Activated CD8-positive, alpha-beta memory T cell treated with anti-CD3 and anti-CD28 coated beads, Interleukin-2, amount 10 ng/mL, durations not matched to agents 7 days and 5 days (primary cell): ENCODE measurements at regions not wholly inside any gene's neighbourhood (a gene's known extent, or its start where the extent isn't known, plus 50 kb on each side); places are given as distances from the start of the nearest gene placed in this dataset.

ENCODE experiments used
- ATAC-seq: fragments of 150-1000 bp; cut with Tn5 transposase; one replicate; pipeline ENCODE4 v1.10.0; 2021; ENCODE audit warnings: moderate library complexity
- CTCF ChIA-PET: fragments of 350-600 bp; sonication (Branson Sonifier 250); formaldehyde crosslinking; loops from one replicate; lab custom pipeline; 2021; ENCODE audit warnings: antibody characterized with exemption; lab: Charles Lee
- DNase-seq: peaks from one replicate; pipeline ENCODE4 v3.0.0-alpha.2; 2020
- H3K27ac Mint-ChIP-seq: one replicate; pipeline ENCODE4 v1.8.0; 2021; ENCODE audit warnings: mild to moderate bottlenecking, mixed read lengths
- H3K27me3 Mint-ChIP-seq: one replicate; pipeline ENCODE4 v1.8.0; 2021; ENCODE audit warnings: mixed read lengths
- H3K36me3 Mint-ChIP-seq: one replicate; pipeline ENCODE4 v1.8.0; 2021; ENCODE audit warnings: mild to moderate bottlenecking, mixed read lengths
- H3K4me1 Mint-ChIP-seq: one replicate; pipeline ENCODE4 v1.8.0; 2021; ENCODE audit warnings: mixed read lengths
- H3K4me3 Mint-ChIP-seq: one replicate; pipeline ENCODE4 v1.8.0; 2021; ENCODE audit warnings: mild to moderate bottlenecking, moderate library complexity, mixed read lengths
- H3K9me3 Mint-ChIP-seq: one replicate; pipeline ENCODE4 v1.8.0; 2022; ENCODE audit warnings: low read depth, mixed read lengths

- H3K27ac Mint-ChIP-seq: no peak overlapping the region
Observed at GRCh38 chr2:144082327-144082726, 437.6 kb downstream of the ZEB2 start.

DNA sequence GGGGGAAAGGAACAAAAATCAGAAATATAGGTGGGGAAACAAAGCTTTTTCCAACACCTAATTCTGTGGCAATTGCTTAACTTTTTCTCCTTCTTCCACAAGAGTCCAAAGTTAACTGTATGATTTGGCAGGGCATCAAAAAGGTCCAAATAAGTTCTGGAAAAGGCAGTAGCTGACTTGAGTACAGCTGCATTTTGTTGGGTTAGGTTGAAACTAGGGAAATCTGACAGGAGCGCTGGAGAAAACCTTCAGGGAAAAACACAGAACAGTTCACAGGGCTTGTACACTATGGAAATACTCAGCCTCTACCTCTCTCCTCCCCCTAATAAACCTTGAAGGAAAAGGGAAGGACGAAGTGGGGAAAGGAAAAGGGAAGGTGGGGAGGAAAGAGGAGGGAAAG is 438.6 kb downstream of the ZEB2 start:
- CTCF ChIA-PET: no interaction called here

More at GRCh38 chr2:144082327-144082726, 437.6 kb downstream of the ZEB2 start:
- ATAC-seq (no peak), DNase-seq (no peak)
- Mint-ChIP-seq H3K27me3 (no peaks in the 10 kb centered on the region), H3K4me3 (no peak overlapping the region), H3K36me3 (peaks cover 16% of the 10 kb centered on the region), H3K9me3 (no peaks in the 10 kb centered on the region), H3K4me1 (peaks cover 9% of the 10 kb centered on the region)
- CTCF ChIA-PET: interaction anchor here (1.5 kb wide), 1 partner anchor 10 kb away, joined by 3 read pairs; no protein-coding TSS in a partner anchor

GRCh38 chr2:144079803-144080202 is 440.1 kb downstream of the ZEB2 start:
- Mint-ChIP-seq H3K9me3 (no peaks in the 10 kb centered on the region), H3K4me1 (no peaks in the 10 kb centered on the region), H3K4me3 (no peak overlapping the region), H3K27ac (no peak overlapping the region), H3K27me3 (no peaks in the 10 kb centered on the region), H3K36me3 (peaks cover 8% of the 10 kb centered on the region)
- no peak for DNase-seq
- CTCF ChIA-PET: no interaction called here
- ATAC-seq: no peak

More for the DNA sequence above, 438.6 kb downstream of the ZEB2 start:
- Mint-ChIP-seq H3K36me3 (peaks cover 14% of the 10 kb centered on the region), H3K27ac (no peak overlapping the region), H3K4me1 (peaks cover 2% of the 10 kb centered on the region), H3K27me3 (no peaks in the 10 kb centered on the region), H3K9me3 (no peaks in the 10 kb centered on the region), H3K4me3 (no peak overlapping the region)
- no peak for ATAC-seq
- no peak for DNase-seq

GRCh38 chr2:144078802-144079724 is 440.9 kb downstream of the ZEB2 start:
- H3K4me3 Mint-ChIP-seq: no peak overlapping the region
- H3K27ac Mint-ChIP-seq: no peak overlapping the region
- no peaks in the 10 kb centered on the region for H3K4me1 Mint-ChIP-seq
- H3K9me3 Mint-ChIP-seq: no peaks in the 10 kb centered on the region
- CTCF ChIA-PET: no interaction called here
- no peaks in the 10 kb centered on the region for H3K27me3 Mint-ChIP-seq
- DNase-seq (no peak), ATAC-seq (no peak)
- peaks cover 5% of the 10 kb centered on the region for H3K36me3 Mint-ChIP-seq

DNA sequence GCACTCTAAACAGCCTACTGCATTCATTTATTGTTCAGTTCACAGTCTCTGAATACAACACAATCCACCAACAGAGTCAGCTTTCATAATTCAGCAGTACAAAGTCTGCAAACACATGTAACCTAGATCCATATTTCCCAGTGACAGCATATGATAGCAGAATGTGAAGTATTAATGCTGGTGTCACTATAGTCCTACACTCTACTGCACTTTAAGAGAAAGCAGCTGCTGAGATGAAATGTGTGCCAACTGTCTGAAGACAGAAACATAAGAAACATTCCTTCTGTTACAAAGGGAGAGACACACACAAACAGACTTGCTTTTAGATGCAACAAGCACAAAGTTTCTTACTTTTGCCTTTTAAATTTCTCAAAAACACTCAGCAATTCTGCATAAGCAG is 441.8 kb downstream of the ZEB2 start:
- Mint-ChIP-seq H3K9me3 (no peaks in the 10 kb centered on the region), H3K27me3 (no peaks in the 10 kb centered on the region), H3K4me1 (no peaks in the 10 kb centered on the region), H3K27ac (no peak overlapping the region), H3K36me3 (peaks cover 2% of the 10 kb centered on the region), H3K4me3 (no peak overlapping the region)
- DNase-seq: no peak
- no peak for ATAC-seq
- CTCF ChIA-PET: no interaction called here

- no peaks in the 10 kb centered on the region for H3K4me1 Mint-ChIP-seq
- no peak overlapping the region for H3K4me3 Mint-ChIP-seq
- H3K27ac Mint-ChIP-seq: no peak overlapping the region
- CTCF ChIA-PET: no interaction called here
- ATAC-seq (no peak), DNase-seq (no peak)
- H3K36me3 Mint-ChIP-seq: peaks cover 4% of the 10 kb centered on the region
- H3K27me3 Mint-ChIP-seq: no peaks in the 10 kb centered on the region
- no peaks in the 10 kb centered on the region for H3K9me3 Mint-ChIP-seq
Observed at GRCh38 chr2:144074450-144074849, 445.5 kb downstream of the ZEB2 start.

- Mint-ChIP-seq H3K27ac (no peak overlapping the region), H3K4me3 (no peak overlapping the region), H3K36me3 (peaks cover 6% of the 10 kb centered on the region), H3K4me1 (no peaks in the 10 kb centered on the region), H3K9me3 (no peaks in the 10 kb centered on the region), H3K27me3 (no peaks in the 10 kb centered on the region)
- CTCF ChIA-PET: no interaction called here
- no peak for ATAC-seq
- no peak for DNase-seq
Observed at GRCh38 chr2:144071461-144071860, 448.5 kb downstream of the ZEB2 start.

GRCh38 chr2:144067506-144067905 is 452.4 kb downstream of the ZEB2 start:
- Mint-ChIP-seq H3K4me1 (no peaks in the 10 kb centered on the region), H3K4me3 (no peak overlapping the region), H3K36me3 (peaks cover 5% of the 10 kb centered on the region), H3K27ac (no peak overlapping the region), H3K9me3 (no peaks in the 10 kb centered on the region), H3K27me3 (no peaks in the 10 kb centered on the region)
- no peak for ATAC-seq
- CTCF ChIA-PET: no interaction called here
- DNase-seq: no peak

DNA sequence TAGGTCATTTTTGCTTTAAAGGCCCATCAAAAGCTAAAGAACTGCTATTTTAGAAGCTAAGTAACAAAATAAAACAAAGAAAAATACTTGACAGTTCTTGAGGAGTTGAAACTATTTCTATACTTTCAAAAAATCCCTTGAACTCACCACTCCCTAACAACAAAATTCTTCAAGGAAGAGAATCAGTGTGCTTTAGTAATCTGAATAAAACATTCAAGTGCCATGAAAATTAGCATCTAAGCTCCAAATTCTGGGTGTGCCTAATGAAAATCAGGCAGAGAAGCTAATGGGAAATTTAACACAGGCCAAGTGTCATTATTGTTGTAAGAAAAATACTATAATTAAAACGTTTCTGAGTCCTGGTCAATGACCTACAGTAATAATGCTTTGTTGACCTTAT is 456.3 kb downstream of the ZEB2 start:
- CTCF ChIA-PET: no interaction called here
- no peaks in the 10 kb centered on the region for H3K9me3 Mint-ChIP-seq
- H3K36me3 Mint-ChIP-seq: peaks cover 2% of the 10 kb centered on the region
- no peak for ATAC-seq
- H3K4me3 Mint-ChIP-seq: no peak overlapping the region
- H3K27ac Mint-ChIP-seq: no peak overlapping the region
- no peaks in the 10 kb centered on the region for H3K4me1 Mint-ChIP-seq
- H3K27me3 Mint-ChIP-seq: no peaks in the 10 kb centered on the region
- DNase-seq: no peak

DNA sequence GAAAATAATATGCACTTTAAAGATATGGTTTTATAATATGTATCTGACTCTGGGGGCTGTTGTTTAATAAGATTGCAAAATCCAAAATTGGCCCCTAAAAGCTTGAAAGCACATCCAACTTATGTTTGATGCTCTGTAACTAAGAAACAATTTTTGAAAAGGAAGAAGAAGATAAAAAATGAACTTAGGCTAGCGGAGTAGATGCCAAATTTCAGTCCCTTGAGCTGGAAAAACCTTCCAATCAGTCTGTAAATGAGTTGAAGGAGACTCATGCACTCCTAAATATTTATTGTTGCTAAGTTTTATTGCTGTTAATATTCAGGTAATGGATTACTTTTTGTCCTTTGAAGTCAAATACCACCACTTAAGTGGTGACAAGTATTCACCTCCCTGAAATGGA is 465.0 kb downstream of the ZEB2 start:
- no peak overlapping the region for H3K4me3 Mint-ChIP-seq
- DNase-seq (no peak), ATAC-seq (no peak)
- H3K27me3 Mint-ChIP-seq: no peaks in the 10 kb centered on the region
- no peaks in the 10 kb centered on the region for H3K4me1 Mint-ChIP-seq
- peaks cover 5% of the 10 kb centered on the region for H3K36me3 Mint-ChIP-seq
- H3K9me3 Mint-ChIP-seq: no peaks in the 10 kb centered on the region
- no peak overlapping the region for H3K27ac Mint-ChIP-seq
- CTCF ChIA-PET: no interaction called here

GRCh38 chr2:144052083-144052482 is 467.8 kb downstream of the ZEB2 start:
- Mint-ChIP-seq H3K36me3 (peaks cover 5% of the 10 kb centered on the region), H3K27me3 (no peaks in the 10 kb centered on the region), H3K4me3 (no peak overlapping the region), H3K9me3 (no peaks in the 10 kb centered on the region), H3K27ac (no peak overlapping the region), H3K4me1 (no peaks in the 10 kb centered on the region)
- no peak for DNase-seq
- no peak for ATAC-seq
- CTCF ChIA-PET: no interaction called here

DNA sequence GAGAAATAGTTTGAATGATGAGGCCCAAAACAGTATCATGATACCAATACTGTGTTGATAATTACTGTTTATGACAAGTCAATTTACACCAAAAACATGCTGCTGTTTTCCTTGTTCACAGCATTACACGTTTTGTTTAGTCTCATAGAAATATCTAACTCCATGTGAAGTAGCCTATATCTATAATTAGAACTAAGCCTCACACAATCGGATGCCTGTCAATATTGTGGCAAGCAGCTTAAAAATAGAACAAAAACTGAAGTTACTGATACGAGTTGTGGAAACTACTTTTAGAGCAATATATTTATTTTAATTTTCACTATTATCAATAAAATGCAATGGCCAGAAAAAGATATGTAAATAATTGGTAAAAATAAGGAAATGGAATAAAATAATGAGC is 470.8 kb downstream of the ZEB2 start:
- H3K4me3 Mint-ChIP-seq: no peak overlapping the region
- H3K4me1 Mint-ChIP-seq: no peaks in the 10 kb centered on the region
- H3K9me3 Mint-ChIP-seq: no peaks in the 10 kb centered on the region
- no peaks in the 10 kb centered on the region for H3K27me3 Mint-ChIP-seq
- DNase-seq: no peak
- peaks cover 4% of the 10 kb centered on the region for H3K36me3 Mint-ChIP-seq
- ATAC-seq: no peak
- CTCF ChIA-PET: no interaction called here
- no peak overlapping the region for H3K27ac Mint-ChIP-seq

- Mint-ChIP-seq H3K9me3 (no peaks in the 10 kb centered on the region), H3K27me3 (no peaks in the 10 kb centered on the region), H3K27ac (no peak overlapping the region), H3K4me1 (no peaks in the 10 kb centered on the region), H3K4me3 (no peak overlapping the region), H3K36me3 (peaks cover 4% of the 10 kb centered on the region)
- DNase-seq: no peak
- CTCF ChIA-PET: no interaction called here
- no peak for ATAC-seq
Observed at GRCh38 chr2:144048631-144049060, 471.3 kb downstream of the ZEB2 start.

DNA sequence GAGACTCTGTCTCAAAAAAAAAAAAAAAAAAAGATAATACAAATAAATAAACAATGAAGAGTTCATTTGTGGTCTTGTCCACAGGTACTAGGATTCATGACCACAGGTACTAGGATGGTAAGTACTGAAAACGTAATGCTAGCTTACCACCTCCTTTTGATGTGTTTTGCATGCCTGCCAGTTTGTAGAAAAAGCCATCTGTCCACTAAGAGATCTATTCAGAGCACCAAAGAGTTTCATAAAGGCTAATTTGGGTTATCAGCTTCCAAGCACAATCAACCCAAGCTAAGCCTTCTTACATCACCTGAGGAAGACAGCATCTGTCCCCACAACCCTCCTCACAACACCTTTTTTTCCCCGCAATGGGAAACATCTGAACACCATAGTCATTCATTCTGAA is 477.2 kb downstream of the ZEB2 start:
- DNase-seq (no peak), ATAC-seq (no peak)
- Mint-ChIP-seq H3K36me3 (peaks cover 2% of the 10 kb centered on the region), H3K4me1 (no peaks in the 10 kb centered on the region), H3K27me3 (no peaks in the 10 kb centered on the region), H3K27ac (no peak overlapping the region), H3K9me3 (no peaks in the 10 kb centered on the region), H3K4me3 (no peak overlapping the region)
- CTCF ChIA-PET: interaction anchor here (0.7 kb wide), 1 partner anchor 16 kb away, joined by 3 read pairs; no protein-coding TSS in a partner anchor
